Activated T-helper 17 cell treated with anti-CD3 and anti-CD28 coated beads, Interleukin-2, amount 50 U/mL, for 72 hours (primary cell): ENCODE measurements at regions not wholly inside any gene's neighbourhood (a gene's known extent, or its start where the extent isn't known, plus 50 kb on each side); places are given as distances from the start of the nearest gene placed in this dataset.
"Not testable (repeated sequence)": the region's sequence is repeated elsewhere in the genome, so short reads cannot be mapped to it uniquely, and the experiment has no call there.

Experiments used
- ATAC-seq: fragments of 150-1000 bp; cut with Tn5 transposase; replicated peaks from 2 replicates; pipeline ENCODE4 v1.10.0; 2021; ENCODE audit warnings: mild to moderate bottlenecking, moderate library complexity
- H3K27ac Mint-ChIP-seq: one replicate; pipeline ENCODE4 v1.8.0; 2022; ENCODE audit warnings: mixed read lengths
- H3K27me3 Mint-ChIP-seq: one replicate; pipeline ENCODE4 v1.8.0; 2022; ENCODE audit warnings: mixed read lengths
- H3K36me3 Mint-ChIP-seq: one replicate; pipeline ENCODE4 v1.8.0; 2022; ENCODE audit warnings: low read depth, mild to moderate bottlenecking, mixed read lengths
- H3K4me1 Mint-ChIP-seq: one replicate; pipeline ENCODE4 v1.8.0; 2022; ENCODE audit warnings: mixed read lengths
- H3K4me3 Mint-ChIP-seq: one replicate; pipeline ENCODE4 v1.8.0; 2022; ENCODE audit warnings: mild to moderate bottlenecking, mixed read lengths
- H3K9me3 Mint-ChIP-seq: one replicate; pipeline ENCODE4 v1.8.0; 2022; ENCODE audit warnings: mixed read lengths

GRCh38 chr15:35299059-35299735, 214.1 kb upstream of the NANOGP8 start:
- no peak overlapping the region for H3K27ac Mint-ChIP-seq
- H3K36me3 Mint-ChIP-seq, result no peaks in the 10 kb centered on the region
- no peaks in the 10 kb centered on the region for H3K27me3 Mint-ChIP-seq
- H3K9me3 Mint-ChIP-seq, result peaks cover 5% of the 10 kb centered on the region
- H3K4me1 Mint-ChIP-seq, result no peaks in the 10 kb centered on the region
- no peak for ATAC-seq
- H3K4me3 Mint-ChIP-seq, result no peak overlapping the region

GRCh38 chr15:35298509-35298908, 213.4 kb upstream of the NANOGP8 start:
- Mint-ChIP-seq H3K4me3 (no peak overlapping the region), H3K36me3 (no peaks in the 10 kb centered on the region), H3K27ac (no peak overlapping the region), H3K9me3 (peaks cover 5% of the 10 kb centered on the region), H3K4me1 (no peaks in the 10 kb centered on the region), H3K27me3 (no peaks in the 10 kb centered on the region)
- no peak for ATAC-seq

GRCh38 chr15:35293353-35294130, 208.4 kb upstream of the NANOGP8 start:
- no peak overlapping the region for H3K27ac Mint-ChIP-seq
- H3K9me3 Mint-ChIP-seq, result peaks cover 5% of the 10 kb centered on the region
- H3K27me3 Mint-ChIP-seq, result no peaks in the 10 kb centered on the region
- no peaks in the 10 kb centered on the region for H3K36me3 Mint-ChIP-seq
- no peaks in the 10 kb centered on the region for H3K4me1 Mint-ChIP-seq
- no peak overlapping the region for H3K4me3 Mint-ChIP-seq
- ATAC-seq, result no peak

- Mint-ChIP-seq H3K4me1 (no peaks in the 10 kb centered on the region), H3K36me3 (no peaks in the 10 kb centered on the region), H3K27me3 (no peaks in the 10 kb centered on the region)
These were observed 205.2 kb upstream of the NANOGP8 start for GRCh38 chr15:35290301-35290721.

GRCh38 chr15:35289024-35289617, 204.0 kb upstream of the NANOGP8 start:
- ATAC-seq, result no peak
- H3K27me3 Mint-ChIP-seq, result no peaks in the 10 kb centered on the region
- H3K4me1 Mint-ChIP-seq, result no peaks in the 10 kb centered on the region
- no peaks in the 10 kb centered on the region for H3K9me3 Mint-ChIP-seq
- no peak overlapping the region for H3K27ac Mint-ChIP-seq
- H3K4me3 Mint-ChIP-seq, result no peak overlapping the region
- no peaks in the 10 kb centered on the region for H3K36me3 Mint-ChIP-seq

More at GRCh38 chr15:35290301-35290721, 205.2 kb upstream of the NANOGP8 start:
- no peak for ATAC-seq
- Mint-ChIP-seq H3K4me3 (no peak overlapping the region), H3K9me3 (no peaks in the 10 kb centered on the region), H3K27ac (no peak overlapping the region)

- no peaks in the 10 kb centered on the region for H3K4me1 Mint-ChIP-seq
- no peaks in the 10 kb centered on the region for H3K36me3 Mint-ChIP-seq
- H3K4me3 Mint-ChIP-seq, result no peak overlapping the region
- H3K9me3 Mint-ChIP-seq, result no peaks in the 10 kb centered on the region
- no peak overlapping the region for H3K27ac Mint-ChIP-seq
- no peak for ATAC-seq
- H3K27me3 Mint-ChIP-seq, result no peaks in the 10 kb centered on the region
These were observed 203.5 kb upstream of the NANOGP8 start for GRCh38 chr15:35288580-35288979.

GRCh38 chr15:35286721-35287120, 201.6 kb upstream of the NANOGP8 start:
- no peak for ATAC-seq
- no peak overlapping the region for H3K27ac Mint-ChIP-seq
- H3K27me3 Mint-ChIP-seq, result no peaks in the 10 kb centered on the region
- H3K36me3 Mint-ChIP-seq, result no peaks in the 10 kb centered on the region
- no peak overlapping the region for H3K4me3 Mint-ChIP-seq
- H3K4me1 Mint-ChIP-seq, result no peaks in the 10 kb centered on the region
- H3K9me3 Mint-ChIP-seq, result peaks cover 4% of the 10 kb centered on the region

- Mint-ChIP-seq H3K27ac (no peak overlapping the region), H3K9me3 (peaks cover 4% of the 10 kb centered on the region), H3K4me3 (no peak overlapping the region), H3K36me3 (no peaks in the 10 kb centered on the region), H3K27me3 (no peaks in the 10 kb centered on the region), H3K4me1 (no peaks in the 10 kb centered on the region)
- no peak for ATAC-seq
These were observed 197.9 kb upstream of the NANOGP8 start for GRCh38 chr15:35282965-35283496.

GRCh38 chr15:35281515-35281914, 196.4 kb upstream of the NANOGP8 start:
- ATAC-seq, result no peak
- Mint-ChIP-seq H3K9me3 (peaks cover 15% of the 10 kb centered on the region), H3K4me3 (no peak overlapping the region), H3K4me1 (no peaks in the 10 kb centered on the region), H3K27me3 (no peaks in the 10 kb centered on the region), H3K36me3 (no peaks in the 10 kb centered on the region), H3K27ac (no peak overlapping the region)

GRCh38 chr15:35279811-35280210, 194.7 kb upstream of the NANOGP8 start:
- Mint-ChIP-seq H3K27me3 (no peaks in the 10 kb centered on the region), H3K36me3 (no peaks in the 10 kb centered on the region), H3K4me3 (no peak overlapping the region), H3K4me1 (no peaks in the 10 kb centered on the region), H3K9me3 (peaks cover 18% of the 10 kb centered on the region), H3K27ac (no peak overlapping the region)
- ATAC-seq, result no peak

- Mint-ChIP-seq H3K27me3 (no peaks in the 10 kb centered on the region), H3K9me3 (peaks cover 3% of the 10 kb centered on the region), H3K27ac (no peak overlapping the region), H3K4me1 (no peaks in the 10 kb centered on the region), H3K4me3 (no peak overlapping the region), H3K36me3 (no peaks in the 10 kb centered on the region)
- no peak for ATAC-seq
These were observed 186.4 kb upstream of the NANOGP8 start for GRCh38 chr15:35271371-35272043.

- H3K4me1 Mint-ChIP-seq, result no peaks in the 10 kb centered on the region
- no peak for ATAC-seq
- no peaks in the 10 kb centered on the region for H3K9me3 Mint-ChIP-seq
- no peaks in the 10 kb centered on the region for H3K27me3 Mint-ChIP-seq
- H3K36me3 Mint-ChIP-seq, result no peaks in the 10 kb centered on the region
- no peak overlapping the region for H3K4me3 Mint-ChIP-seq
- no peak overlapping the region for H3K27ac Mint-ChIP-seq
These were observed 175.8 kb upstream of the NANOGP8 start for GRCh38 chr15:35260941-35261340.

- not testable (repeated sequence) for H3K36me3 Mint-ChIP-seq, H3K4me3 Mint-ChIP-seq, H3K27me3 Mint-ChIP-seq, H3K4me1 Mint-ChIP-seq, H3K9me3 Mint-ChIP-seq, H3K27ac Mint-ChIP-seq, ATAC-seq
These were observed 175.2 kb upstream of the NANOGP8 start for GRCh38 chr15:35260274-35260673.

- no peaks in the 10 kb centered on the region for H3K27me3 Mint-ChIP-seq
- H3K4me1 Mint-ChIP-seq, result no peaks in the 10 kb centered on the region
- no peak for ATAC-seq
- H3K36me3 Mint-ChIP-seq, result no peaks in the 10 kb centered on the region
- no peak overlapping the region for H3K27ac Mint-ChIP-seq
- H3K4me3 Mint-ChIP-seq, result no peak overlapping the region
- H3K9me3 Mint-ChIP-seq, result no peaks in the 10 kb centered on the region
These were observed 171.5 kb upstream of the NANOGP8 start for GRCh38 chr15:35256551-35256950.
